GM12872 (cell line): ENCODE measurements at regions not wholly inside any gene's neighbourhood (a gene's known extent, or its start where the extent isn't known, plus 50 kb on each side); places are given as distances from the start of the nearest gene placed in this dataset.

ENCODE experiments used
- TF ChIP-seq, protein P1 (sequence below): IDR thresholded peaks from 3 replicates; pipeline ENCODE4 v1.5.1; 2011; ENCODE audit warnings: low read depth, mild to moderate bottlenecking, low read length, moderate library complexity; ENCODE audit not compliant: insufficient read depth

GRCh38 chr21:15521644-15522001 lies 208.2 kb upstream of the USP25 start:
- TF ChIP-seq, protein P1, sequence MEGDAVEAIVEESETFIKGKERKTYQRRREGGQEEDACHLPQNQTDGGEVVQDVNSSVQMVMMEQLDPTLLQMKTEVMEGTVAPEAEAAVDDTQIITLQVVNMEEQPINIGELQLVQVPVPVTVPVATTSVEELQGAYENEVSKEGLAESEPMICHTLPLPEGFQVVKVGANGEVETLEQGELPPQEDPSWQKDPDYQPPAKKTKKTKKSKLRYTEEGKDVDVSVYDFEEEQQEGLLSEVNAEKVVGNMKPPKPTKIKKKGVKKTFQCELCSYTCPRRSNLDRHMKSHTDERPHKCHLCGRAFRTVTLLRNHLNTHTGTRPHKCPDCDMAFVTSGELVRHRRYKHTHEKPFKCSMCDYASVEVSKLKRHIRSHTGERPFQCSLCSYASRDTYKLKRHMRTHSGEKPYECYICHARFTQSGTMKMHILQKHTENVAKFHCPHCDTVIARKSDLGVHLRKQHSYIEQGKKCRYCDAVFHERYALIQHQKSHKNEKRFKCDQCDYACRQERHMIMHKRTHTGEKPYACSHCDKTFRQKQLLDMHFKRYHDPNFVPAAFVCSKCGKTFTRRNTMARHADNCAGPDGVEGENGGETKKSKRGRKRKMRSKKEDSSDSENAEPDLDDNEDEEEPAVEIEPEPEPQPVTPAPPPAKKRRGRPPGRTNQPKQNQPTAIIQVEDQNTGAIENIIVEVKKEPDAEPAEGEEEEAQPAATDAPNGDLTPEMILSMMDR = no peak

- TF ChIP-seq, protein P1 = no peak
Observed at GRCh38 chr21:15522148-15522547, 207.6 kb upstream of the USP25 start.

GRCh38 chr21:15524855-15525254 lies 204.9 kb upstream of the USP25 start:
- TF ChIP-seq, protein P1 = no peak

DNA sequence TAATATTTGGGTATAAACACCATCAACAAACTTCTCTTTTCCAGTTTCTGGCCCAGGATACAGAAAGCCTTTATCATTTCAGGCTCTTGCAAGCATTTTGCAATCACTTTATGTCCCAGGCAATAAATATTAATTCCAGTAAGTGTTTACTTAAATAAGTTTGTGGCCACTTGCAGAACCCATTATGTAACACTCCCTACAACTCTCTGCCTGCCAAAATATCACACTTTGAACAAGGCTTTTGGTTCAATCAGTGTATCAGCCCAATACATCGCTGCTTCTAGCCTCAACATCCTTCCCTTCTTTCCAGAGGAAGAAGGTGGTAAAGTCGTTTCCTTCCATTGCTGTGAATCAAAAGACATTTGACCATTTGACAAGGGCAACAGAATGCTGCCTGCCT lies 203.0 kb upstream of the USP25 start:
- TF ChIP-seq, protein P1 = no peak

DNA sequence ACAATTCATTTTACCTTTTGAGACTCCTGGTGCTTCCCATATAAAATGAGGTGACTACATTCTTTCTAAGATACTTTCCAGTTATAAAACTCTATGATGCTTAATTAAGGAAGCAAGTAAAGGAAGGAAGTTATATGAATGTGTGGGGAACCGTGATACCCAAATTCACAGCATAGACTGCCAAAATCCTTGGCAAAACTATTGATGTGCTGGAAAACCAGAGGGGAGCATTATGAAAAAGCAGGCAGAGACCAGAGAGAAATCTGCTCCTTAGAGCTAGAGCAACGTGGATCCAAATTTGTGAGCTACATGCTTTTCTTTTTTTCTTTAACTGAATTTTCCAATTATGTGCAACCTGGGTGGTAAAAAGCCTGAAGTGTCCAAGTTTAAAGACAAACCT lies 201.4 kb upstream of the USP25 start:
- TF ChIP-seq, protein P1 = no peak

- TF ChIP-seq, protein P1 = no peak
Observed at GRCh38 chr21:15531986-15532385, 197.8 kb upstream of the USP25 start.

GRCh38 chr21:15533618-15534017 lies 196.2 kb upstream of the USP25 start:
- TF ChIP-seq, protein P1 = no peak

- TF ChIP-seq, protein P1 = no peak
Observed at GRCh38 chr21:15534450-15534886, 195.3 kb upstream of the USP25 start.
